ENCODE measurements at regions not wholly inside any gene's neighbourhood (a gene's known extent, or its start where the extent isn't known, plus 50 kb on each side); places are given as distances from the start of the nearest gene placed in this dataset.

- no peaks in the 10 kb centered on the region for H3K27me3 Mint-ChIP-seq (ENCODE audit: low read depth)
- no peaks in the 10 kb centered on the region for H3K36me3 Mint-ChIP-seq (ENCODE audit: low read depth)
- no peaks in the 10 kb centered on the region for H3K4me1 Mint-ChIP-seq
- no peaks in the 10 kb centered on the region for H3K9me3 Mint-ChIP-seq
- no peak overlapping the region for H3K27ac Mint-ChIP-seq
- no peak for TF ChIP-seq CTCF (IDR thresholded peaks at IDR 0.05; ENCODE audit: unreplicated experiment in 3 of 3)
- no peak overlapping the region for H3K4me3 Mint-ChIP-seq
These were observed 173.2 kb upstream of the MTPN start for GRCh38 chr7:136150311-136150710.

- Mint-ChIP-seq H3K27ac (no peak overlapping the region), H3K27me3 (ENCODE audit: low read depth) (no peaks in the 10 kb centered on the region), H3K36me3 (ENCODE audit: low read depth) (no peaks in the 10 kb centered on the region), H3K4me3 (no peak overlapping the region), H3K9me3 (no peaks in the 10 kb centered on the region), H3K4me1 (no peaks in the 10 kb centered on the region)
- no peak for TF ChIP-seq CTCF (IDR thresholded peaks at IDR 0.05; ENCODE audit: unreplicated experiment in 3 of 3)
These were observed 171.8 kb upstream of the MTPN start for GRCh38 chr7:136148920-136149319.

- Mint-ChIP-seq H3K36me3 (ENCODE audit: low read depth) (no peaks in the 10 kb centered on the region), H3K4me3 (no peak overlapping the region), H3K27me3 (ENCODE audit: low read depth) (no peaks in the 10 kb centered on the region), H3K27ac (no peak overlapping the region), H3K9me3 (no peaks in the 10 kb centered on the region), H3K4me1 (no peaks in the 10 kb centered on the region)
- TF ChIP-seq CTCF (IDR thresholded peaks at IDR 0.05; ENCODE audit: unreplicated experiment in 3 of 3) = no peak
These were observed 169.8 kb upstream of the MTPN start for GRCh38 chr7:136146925-136147324.

GRCh38 chr7:136144182-136144581, 167.0 kb upstream of the MTPN start:
- no peaks in the 10 kb centered on the region for H3K27me3 Mint-ChIP-seq (ENCODE audit: low read depth)
- TF ChIP-seq CTCF (IDR thresholded peaks at IDR 0.05; ENCODE audit: unreplicated experiment in 3 of 3) = no peak
- H3K9me3 Mint-ChIP-seq = no peaks in the 10 kb centered on the region
- H3K4me1 Mint-ChIP-seq = no peaks in the 10 kb centered on the region
- H3K27ac Mint-ChIP-seq = no peak overlapping the region
- H3K36me3 Mint-ChIP-seq (ENCODE audit: low read depth) = no peaks in the 10 kb centered on the region
- no peak overlapping the region for H3K4me3 Mint-ChIP-seq

- Mint-ChIP-seq H3K4me1 (no peaks in the 10 kb centered on the region), H3K4me3 (no peak overlapping the region), H3K9me3 (no peaks in the 10 kb centered on the region), H3K27ac (no peak overlapping the region), H3K36me3 (ENCODE audit: low read depth) (no peaks in the 10 kb centered on the region), H3K27me3 (ENCODE audit: low read depth) (no peaks in the 10 kb centered on the region)
- TF ChIP-seq CTCF (IDR thresholded peaks at IDR 0.05; ENCODE audit: unreplicated experiment in 3 of 3) = no peak
These were observed 166.1 kb upstream of the MTPN start for GRCh38 chr7:136143271-136143670.

GRCh38 chr7:136142583-136142982, 165.4 kb upstream of the MTPN start:
- Mint-ChIP-seq H3K9me3 (no peaks in the 10 kb centered on the region), H3K36me3 (ENCODE audit: low read depth) (no peaks in the 10 kb centered on the region)
- TF ChIP-seq CTCF (IDR thresholded peaks at IDR 0.05; ENCODE audit: unreplicated experiment in 3 of 3) = no peak

More at GRCh38 chr7:136142583-136142982, 165.4 kb upstream of the MTPN start:
- Mint-ChIP-seq H3K4me3 (no peak overlapping the region), H3K27me3 (ENCODE audit: low read depth) (no peaks in the 10 kb centered on the region), H3K27ac (no peak overlapping the region), H3K4me1 (no peaks in the 10 kb centered on the region)

Measured in nephron (organoid).